HG02678 (cell line): ENCODE measurements at regions not wholly inside any gene's neighbourhood (a gene's known extent, or its start where the extent isn't known, plus 50 kb on each side); places are given as distances from the start of the nearest gene placed in this dataset.

Experiments used
- ATAC-seq: cut with Tn5 transposase; IDR thresholded peaks from one replicate; pipeline ENCODE4 v1.9.1; 2021; ENCODE audit warnings: mild to moderate bottlenecking, moderate library complexity; ENCODE audit not compliant: unreplicated experiment

DNA sequence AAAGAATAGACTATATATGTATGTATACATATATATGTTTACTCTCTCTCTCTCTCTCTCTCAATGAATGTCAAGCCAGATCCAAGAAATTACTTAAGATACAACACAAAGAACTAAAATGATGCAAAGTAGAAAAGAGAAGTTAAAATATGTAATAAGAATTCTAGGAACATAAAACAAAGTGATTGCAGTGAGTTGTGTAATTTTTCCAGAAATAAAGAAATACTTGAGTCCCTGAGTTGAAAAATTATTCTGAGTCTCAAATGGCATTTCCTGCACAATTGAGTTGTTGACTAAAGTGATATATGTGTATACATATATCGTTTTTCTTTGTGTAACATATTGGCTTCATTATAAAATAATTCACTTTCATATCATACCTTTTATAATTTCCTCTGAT lies 262.4 kb downstream of the INSIG2 start:
- no peak for ATAC-seq

DNA sequence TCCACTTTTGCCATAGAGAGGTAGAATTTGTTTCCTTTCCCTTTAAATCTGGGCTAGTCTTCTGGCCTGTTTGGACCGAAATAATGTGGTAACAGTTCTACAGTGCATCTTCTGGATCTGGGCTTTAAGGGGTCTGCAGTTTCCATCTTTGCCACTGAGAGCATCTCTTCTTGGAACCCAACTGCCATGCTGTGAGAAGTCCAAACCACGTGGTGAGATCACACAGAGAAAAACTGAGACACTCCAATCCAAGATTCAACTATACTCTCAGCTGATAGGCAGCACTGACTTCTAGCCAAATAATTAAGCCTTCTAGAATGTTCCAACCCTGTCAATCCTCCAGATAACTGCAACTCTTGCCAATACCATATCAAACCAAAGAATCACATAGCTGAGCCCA lies 261.1 kb downstream of the INSIG2 start:
- ATAC-seq: no peak

DNA sequence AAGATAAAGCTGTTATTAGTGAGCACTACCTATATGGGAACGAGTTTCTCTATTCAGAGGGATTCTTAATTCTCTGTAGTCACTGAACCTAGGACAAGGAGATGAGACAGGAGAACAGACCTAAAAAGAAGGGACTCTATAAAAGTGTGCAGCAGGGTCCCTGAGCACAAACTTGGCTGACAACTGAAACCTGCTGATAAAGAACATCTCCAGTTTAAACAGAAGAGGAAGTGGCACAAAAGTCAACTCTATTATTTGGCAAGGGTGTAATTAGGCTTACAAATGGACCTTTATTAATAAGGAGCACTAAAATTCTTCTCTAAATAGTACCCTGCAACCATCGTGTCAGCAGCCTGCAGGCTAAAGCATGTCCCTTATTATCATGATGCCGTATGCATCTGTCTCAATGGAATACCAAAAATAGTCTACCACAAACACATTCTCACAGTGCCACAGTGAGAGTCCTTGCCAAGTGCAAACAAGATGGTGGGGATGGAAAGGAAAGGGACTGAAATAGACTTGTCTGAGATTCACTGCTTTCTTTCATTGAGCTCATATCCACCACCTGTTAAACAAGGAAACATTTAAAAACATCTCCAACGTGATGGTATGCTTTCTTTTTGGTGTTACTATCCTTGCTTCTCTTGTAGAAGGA lies 260.2 kb downstream of the INSIG2 start:
- no peak for ATAC-seq

DNA sequence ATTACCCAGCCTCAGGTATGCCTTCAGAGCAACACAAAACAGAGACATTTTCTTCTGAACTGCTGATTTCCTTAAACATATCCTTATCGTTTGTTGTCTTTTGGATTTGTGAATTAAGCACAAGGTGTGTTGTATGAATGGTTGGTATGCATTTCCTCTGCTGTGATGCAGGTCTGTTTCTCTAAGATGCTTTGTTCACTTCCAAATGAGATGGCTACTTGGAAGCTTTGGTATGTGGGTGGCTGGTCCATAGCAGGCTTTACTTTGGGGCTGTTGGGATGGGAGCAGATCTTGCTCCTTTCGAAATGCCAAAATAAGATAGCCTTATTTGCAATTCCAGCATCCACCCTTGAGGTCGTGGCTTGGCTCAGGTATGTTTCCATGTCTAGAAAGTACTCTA lies 257.2 kb downstream of the INSIG2 start:
- ATAC-seq: no peak

DNA sequence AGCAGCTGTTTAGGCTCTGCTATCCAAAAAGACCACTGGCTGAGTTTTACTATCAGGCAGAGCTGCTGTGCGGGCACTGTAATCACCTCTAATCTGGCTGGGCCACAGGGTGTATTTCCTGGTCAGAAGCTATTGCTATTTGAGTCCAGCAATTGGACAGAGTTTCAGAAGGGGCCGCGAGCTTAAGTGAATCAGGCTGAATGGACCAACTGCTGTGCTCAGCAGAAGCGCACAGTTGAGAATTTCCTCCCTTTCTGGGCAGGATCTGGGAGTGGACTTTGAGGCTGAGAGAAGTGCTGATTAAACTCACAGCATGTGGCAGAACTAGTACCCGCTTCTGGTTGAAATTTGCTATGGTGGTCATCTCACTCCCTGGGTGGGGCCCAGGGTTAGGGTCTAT lies 251.8 kb downstream of the INSIG2 start:
- no peak for ATAC-seq

- no peak for ATAC-seq
Measured at GRCh38 chr2:118339386-118339785, 251.1 kb downstream of the INSIG2 start.

DNA sequence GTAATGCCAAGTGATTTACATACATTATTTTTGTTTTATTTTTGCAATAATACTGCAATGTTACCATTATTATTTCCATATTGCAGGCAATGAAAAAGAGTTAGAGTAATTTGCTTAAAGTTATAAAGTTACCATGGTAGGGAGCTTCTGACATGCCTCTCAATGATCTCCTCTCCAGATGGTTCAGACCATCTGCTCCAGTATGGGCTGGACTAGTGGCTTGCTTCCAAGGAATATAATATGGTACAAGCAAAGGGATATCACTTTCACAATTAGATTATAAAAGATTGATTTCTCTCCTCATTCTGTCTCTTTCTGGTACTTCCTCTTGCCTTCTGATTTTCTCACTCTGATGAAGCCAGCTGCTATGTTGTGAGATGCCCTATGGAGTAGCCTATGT lies 245.4 kb downstream of the INSIG2 start:
- no peak for ATAC-seq

DNA sequence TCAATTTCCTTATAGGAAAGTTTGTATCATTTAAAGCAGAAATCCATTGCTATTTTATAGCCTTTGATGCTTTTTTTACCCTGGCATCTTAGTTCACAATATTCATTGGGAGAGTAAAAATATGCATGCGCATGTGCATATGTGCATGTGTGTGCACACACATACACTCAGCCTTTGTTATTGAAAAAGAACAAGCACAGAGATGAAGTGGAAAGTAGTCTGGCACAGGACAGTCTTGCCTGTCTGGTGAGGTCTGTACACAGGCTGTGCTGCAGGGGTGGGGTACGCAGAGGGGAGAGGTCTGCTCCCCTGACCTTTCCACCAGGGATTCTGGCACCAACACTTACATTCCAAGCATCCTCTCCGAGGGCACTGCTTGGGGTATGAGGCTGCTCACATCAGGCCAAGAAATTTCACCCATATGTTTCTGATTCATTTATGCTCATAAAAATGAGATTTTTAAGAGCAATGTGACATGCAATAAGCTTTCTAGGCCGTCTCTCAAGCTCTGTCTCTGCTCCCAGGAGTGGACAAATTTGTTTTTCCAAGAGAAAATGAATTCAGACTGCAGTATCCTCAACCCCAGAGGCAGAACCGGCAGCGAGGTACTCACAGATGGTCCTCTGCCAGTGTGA lies 237.2 kb downstream of the INSIG2 start:
- no peak for ATAC-seq

DNA sequence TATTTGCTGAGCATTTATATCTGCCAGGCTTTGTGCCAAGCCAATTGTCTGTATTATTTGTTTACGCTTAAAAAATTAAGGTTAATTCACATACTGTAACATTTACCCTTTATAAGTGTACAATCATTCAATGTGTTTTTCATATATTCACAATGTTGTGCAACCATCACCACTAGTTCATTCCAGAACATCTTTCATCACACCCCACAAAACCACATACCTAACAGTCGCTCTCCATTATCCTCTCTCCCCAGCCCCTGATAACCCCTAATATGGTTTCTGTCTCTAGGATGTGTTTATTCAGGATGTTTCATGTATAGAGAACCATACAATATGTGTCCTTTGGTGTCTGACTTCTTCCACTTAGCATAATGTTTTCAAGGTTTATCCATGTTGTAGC lies 234.1 kb downstream of the INSIG2 start:
- no peak for ATAC-seq

DNA sequence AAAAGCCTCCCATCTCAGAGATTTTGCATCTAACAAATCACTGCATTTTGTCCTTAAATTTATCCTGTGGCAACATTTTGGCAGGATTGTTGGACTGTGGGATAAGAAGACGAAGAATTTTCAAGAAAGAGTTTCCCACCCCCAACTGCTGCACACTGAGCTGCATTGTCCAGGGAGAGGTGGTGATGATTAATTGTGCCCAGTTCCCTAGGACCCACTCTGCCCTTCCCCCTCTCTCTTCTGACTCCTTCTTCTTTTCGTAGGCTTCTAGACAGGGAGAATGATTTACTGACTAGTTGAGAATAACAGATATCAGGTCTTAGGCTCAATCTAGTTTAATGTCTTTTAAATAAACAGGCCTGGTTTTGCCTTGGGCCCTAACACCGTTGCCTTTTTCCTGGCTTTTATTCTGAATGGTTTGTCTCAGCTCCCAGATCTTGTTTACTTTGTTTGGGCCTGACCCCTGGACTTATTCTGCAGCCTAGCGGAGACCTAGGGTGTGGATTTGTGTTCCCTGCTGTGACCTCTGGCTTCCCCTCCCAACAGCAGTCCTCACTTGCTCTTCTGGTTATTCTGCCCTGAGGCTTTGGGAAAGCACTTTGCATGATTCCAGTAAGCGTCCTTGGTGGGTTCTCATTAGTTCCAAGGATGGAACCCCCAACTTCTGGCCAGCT lies 233.3 kb downstream of the INSIG2 start:
- ATAC-seq: no peak

DNA sequence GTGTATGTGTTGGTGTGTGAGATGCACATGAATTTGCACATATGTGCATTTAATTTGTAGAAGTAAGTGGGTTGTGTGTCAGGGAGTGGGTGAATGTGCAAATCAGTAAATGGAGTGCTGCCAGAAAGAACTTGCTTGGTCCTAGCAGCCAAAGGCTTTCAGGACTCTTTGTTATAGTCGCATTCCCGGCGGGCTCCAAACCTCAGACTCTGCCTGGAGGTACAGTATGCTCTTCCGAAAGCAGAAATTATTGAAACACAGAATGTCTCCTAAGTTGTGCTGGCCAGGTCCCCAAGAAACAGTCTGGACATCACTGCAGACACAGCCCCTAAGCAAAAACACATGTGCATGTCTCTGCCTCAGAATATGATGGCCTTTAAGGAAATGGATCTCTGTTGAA lies 232.4 kb downstream of the INSIG2 start:
- no peak for ATAC-seq

- ATAC-seq: no peak
Measured at GRCh38 chr2:118320196-118320595, 231.9 kb downstream of the INSIG2 start.

DNA sequence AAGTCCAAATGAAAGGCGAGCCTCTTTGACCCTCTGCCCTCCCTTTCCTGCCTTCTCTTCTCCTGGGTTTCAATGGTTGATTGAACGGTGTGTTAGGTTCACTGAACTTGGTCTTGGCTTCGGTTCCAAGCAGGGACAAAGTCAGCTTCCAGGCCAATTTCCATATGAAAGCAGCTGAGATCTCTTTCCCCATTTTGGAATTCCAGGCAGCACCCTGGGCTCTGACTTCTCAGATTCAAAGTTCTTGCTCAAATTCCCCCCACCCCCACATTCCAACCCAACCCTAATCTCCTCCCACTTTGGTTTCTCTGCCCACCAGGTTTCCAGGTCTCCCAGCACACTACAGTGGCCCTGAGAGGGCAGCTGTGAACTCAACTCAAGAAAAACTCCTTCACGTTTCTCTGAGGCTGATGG lies 231.0 kb downstream of the INSIG2 start:
- no peak for ATAC-seq

GRCh38 chr2:118315606-118316005 lies 227.3 kb downstream of the INSIG2 start:
- no peak for ATAC-seq

- no peak for ATAC-seq
Measured at GRCh38 chr2:118312969-118313756, 224.9 kb downstream of the INSIG2 start.

DNA sequence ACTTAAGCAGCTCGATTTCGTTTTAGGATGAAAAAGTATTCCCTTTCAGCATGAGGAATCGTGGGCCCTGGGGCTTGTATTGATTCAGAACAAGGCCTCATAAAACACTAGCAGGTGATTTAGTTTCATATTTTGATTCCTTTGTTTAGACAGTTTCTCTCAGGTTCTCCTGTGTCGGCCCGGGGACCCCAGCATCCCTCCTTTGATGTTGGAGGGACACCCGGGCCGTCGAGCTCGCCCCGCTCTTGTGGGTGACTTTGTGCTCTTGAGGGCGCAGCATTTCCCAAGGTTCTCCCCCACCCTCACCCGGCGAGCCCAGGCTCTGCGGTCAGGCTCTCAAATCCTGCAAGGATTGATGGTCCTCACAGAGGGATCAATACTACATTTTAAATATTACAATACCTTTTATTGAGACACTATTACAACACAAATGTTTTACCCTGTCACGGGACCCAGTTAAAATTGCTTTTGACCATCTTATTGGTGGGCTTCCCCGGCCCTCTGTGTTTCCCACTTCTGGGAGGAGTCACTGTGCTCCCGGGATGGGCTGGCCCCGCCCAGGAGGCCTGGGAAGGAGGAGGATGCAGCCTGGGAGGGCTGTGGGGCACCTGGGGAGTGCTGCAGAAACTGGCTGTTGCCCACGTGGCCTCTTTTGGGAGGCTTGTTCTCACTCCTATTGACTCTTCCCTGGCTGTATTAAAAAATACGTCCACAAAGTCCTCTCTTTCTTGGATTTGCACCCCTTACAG lies 222.6 kb downstream of the INSIG2 start:
- ATAC-seq: no peak

DNA sequence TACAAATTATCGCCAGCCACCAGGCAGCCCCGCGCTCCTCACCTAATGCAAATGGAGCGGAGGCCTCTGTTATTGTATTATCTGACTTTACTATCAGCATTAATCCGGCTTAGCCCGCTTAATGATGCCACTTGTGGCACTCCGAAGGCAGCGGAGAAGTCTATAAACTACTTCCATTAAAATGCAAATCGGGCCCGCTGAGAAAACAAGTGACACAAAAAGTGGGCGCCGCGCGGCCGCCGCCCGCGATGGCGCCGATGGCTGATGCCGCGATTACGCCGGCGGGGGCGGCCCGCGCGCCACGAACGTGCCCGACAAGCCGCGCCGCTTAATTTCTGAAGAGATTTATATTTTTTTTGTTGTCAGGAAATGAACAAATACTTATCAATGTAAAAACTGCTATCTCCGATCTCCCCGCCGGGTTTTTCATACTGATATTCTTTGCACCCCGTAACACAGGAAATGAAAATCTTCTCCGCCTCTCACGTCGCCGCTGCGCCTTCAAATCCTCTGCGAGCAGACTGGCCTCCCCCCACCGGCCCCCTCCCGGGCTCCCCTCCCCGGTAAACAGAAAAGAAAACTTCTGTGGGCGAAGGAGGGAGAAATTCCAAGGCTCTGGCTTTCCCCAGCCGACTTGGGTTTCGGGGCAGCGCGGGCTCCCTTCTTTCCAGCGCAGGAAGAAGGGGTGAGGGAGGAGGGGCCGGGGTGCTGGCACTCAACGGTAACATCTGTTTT lies 221.8 kb downstream of the INSIG2 start:
- ATAC-seq: peak; percentile 73

GRCh38 chr2:118309257-118309945 lies 221.1 kb downstream of the INSIG2 start:
- ATAC-seq: no peak

DNA sequence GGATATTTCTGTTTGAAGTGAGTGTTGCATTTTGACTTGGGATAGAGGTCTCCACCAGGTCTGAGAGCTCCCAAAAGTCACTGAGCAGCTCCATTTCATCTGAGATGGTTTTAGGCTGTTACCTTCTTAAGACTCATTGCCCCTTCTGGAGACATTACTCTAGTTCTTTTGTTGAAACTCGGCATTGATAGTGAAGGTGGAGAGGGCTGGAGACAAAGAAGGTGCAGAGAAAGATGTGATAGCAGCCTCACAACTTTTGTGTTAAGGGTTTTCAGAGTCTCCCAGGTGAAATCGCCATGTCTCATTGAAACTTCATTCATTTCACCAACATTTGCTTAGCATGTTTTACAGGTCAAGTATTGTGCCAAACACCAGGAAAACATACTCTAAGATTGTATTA lies 219.6 kb downstream of the INSIG2 start:
- ATAC-seq: no peak

DNA sequence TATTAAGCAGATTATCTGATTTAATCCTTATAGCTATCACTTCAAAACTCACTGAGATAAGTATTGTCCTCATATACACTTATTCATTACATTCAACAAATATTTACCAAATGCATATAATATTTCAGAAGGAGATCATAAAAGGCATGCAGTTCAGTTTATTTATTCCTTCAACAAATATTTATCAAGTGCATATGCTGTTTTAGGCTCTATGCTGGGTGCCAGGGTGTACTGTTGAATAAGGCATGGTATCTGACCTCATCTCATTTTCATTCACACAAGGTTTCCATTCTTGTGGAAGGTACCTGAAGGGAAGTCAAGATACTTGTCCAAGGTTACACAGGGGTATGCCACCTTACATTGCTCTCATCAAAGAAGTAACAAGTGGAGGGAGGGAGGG lies 213.0 kb downstream of the INSIG2 start:
- no peak for ATAC-seq
